Lower lobe of right lung (tissue), 2 donors: ENCODE measurements at regions not wholly inside any gene's neighbourhood (a gene's known extent, or its start where the extent isn't known, plus 50 kb on each side); places are given as distances from the start of the nearest gene placed in this dataset.

Source experiments
- ATAC-seq, 2 donors: fragments of 200-7000 bp; cut with Tn5 transposase; one replicate each; pipeline ENCODE4 v1.9.1; 2020 to 2022; ENCODE audit warnings: mild to moderate bottlenecking in 2 of 2, moderate library complexity in 2 of 2
- DNase-seq: peaks from one replicate; pipeline ENCODE4 v3.0.0-alpha.2; 2020
- H3K27ac ChIP-seq: fragments of 200-600 bp; one replicate; pipeline ENCODE4 v1.8.0; 2022
- H3K27me3 ChIP-seq: fragments of 200-600 bp; one replicate; pipeline ENCODE4 v1.8.0; 2022; ENCODE audit warnings: low read depth
- H3K36me3 ChIP-seq: fragments of 200-600 bp; one replicate; pipeline ENCODE4 v1.8.0; 2022; ENCODE audit warnings: mild to moderate bottlenecking
- H3K4me1 ChIP-seq: fragments of 200-600 bp; one replicate; pipeline ENCODE4 v1.8.0; 2022
- H3K4me3 ChIP-seq: fragments of 200-600 bp; one replicate; pipeline ENCODE4 v1.8.0; 2022; ENCODE audit warnings: mild to moderate bottlenecking
- H3K9me3 ChIP-seq: fragments of 200-600 bp; one replicate; pipeline ENCODE4 v1.8.0; 2022
- intact Hi-C: fragments of 100-400 bp; cut with DNase I; formaldehyde crosslinking; loops from one replicate; pipeline ENCODE4 v1.11.0; 2022
- TF ChIP-seq, protein P1 (sequence below): fragments of 200-600 bp; IDR thresholded peaks from one replicate; pipeline ENCODE4 v1.8.0; 2022; ENCODE audit warnings: antibody characterized with exemption, mild to moderate bottlenecking
- donor health status: DM: no; HTN: yes; CAD: no; lungs with severe emphysema.

DNA sequence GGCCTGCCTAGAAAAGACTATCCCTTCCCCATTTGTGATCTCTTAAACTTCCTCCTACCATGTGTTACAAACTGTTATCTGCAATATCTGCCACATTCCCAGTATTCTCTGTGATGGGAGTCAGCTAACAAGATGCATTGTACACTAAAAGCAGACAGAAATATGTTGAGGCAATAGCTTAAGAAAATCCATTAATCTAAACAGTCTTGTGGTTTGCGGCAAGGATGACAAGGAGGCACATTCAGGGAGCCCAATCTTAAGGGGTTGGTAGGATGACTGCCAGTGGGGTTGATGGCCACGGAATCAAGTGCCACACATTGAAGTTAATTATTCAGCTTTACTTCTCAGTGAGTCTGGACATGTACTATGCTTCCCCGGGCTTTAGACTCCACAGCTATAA lies 775.5 kb upstream of the AMELY start:
- Histone ChIP-seq H3K36me3 (no peaks in the 10 kb centered on the region), H3K27me3 (no peaks in the 10 kb centered on the region), H3K4me3 (no peak overlapping the region), H3K27ac (no peak overlapping the region), H3K4me1 (no peaks in the 10 kb centered on the region), H3K9me3 (no peaks in the 10 kb centered on the region)
- ATAC-seq (no peak), DNase-seq (no peak)
- TF ChIP-seq, protein P1, sequence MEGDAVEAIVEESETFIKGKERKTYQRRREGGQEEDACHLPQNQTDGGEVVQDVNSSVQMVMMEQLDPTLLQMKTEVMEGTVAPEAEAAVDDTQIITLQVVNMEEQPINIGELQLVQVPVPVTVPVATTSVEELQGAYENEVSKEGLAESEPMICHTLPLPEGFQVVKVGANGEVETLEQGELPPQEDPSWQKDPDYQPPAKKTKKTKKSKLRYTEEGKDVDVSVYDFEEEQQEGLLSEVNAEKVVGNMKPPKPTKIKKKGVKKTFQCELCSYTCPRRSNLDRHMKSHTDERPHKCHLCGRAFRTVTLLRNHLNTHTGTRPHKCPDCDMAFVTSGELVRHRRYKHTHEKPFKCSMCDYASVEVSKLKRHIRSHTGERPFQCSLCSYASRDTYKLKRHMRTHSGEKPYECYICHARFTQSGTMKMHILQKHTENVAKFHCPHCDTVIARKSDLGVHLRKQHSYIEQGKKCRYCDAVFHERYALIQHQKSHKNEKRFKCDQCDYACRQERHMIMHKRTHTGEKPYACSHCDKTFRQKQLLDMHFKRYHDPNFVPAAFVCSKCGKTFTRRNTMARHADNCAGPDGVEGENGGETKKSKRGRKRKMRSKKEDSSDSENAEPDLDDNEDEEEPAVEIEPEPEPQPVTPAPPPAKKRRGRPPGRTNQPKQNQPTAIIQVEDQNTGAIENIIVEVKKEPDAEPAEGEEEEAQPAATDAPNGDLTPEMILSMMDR: no peak
- intact Hi-C loops: no loop called here

DNA sequence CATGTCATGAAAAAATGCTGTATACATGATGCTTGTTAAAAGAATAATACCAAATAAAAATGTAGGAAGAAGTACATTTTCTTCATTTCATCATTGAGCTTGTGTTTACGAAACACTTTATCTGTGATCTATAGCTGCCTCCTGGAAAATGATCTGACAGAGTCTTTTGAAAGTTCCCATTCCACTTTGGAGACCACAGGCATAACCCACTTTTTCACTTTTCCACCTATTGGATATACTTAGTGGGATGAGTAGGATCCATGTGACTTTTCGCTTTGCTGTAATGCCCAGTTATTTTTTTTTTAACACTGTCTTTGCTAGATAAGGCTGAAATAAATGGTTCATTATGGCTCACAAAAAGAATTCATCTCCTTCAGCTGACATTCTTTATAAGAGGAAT lies 773.0 kb upstream of the AMELY start:
- no peaks in the 10 kb centered on the region for H3K36me3 ChIP-seq
- TF ChIP-seq, protein P1: no peak
- no peak overlapping the region for H3K4me3 ChIP-seq
- no peak for DNase-seq
- no peaks in the 10 kb centered on the region for H3K4me1 ChIP-seq
- no peaks in the 10 kb centered on the region for H3K9me3 ChIP-seq
- intact Hi-C loops: no loop called here
- no peak for ATAC-seq
- no peak overlapping the region for H3K27ac ChIP-seq
- H3K27me3 ChIP-seq: no peaks in the 10 kb centered on the region

DNA sequence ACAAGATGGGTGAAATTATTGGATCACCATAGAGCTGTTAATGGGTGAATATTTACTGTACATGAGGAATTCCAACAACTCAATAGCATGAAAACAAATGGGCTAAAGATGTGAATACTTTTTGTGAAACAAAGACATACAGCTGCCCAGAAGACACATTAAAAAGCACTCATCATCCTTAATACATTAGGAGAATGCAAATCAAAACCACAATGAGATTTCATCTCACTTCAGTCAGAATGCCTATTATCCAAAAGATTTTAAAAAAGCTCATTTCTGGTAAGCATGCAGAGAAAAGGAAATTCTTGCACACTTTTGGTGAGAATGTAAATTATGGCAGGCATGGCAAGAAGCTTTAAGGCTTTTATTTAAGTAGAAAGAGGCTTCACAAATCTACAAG lies 770.8 kb upstream of the AMELY start:
- Histone ChIP-seq H3K4me1 (no peaks in the 10 kb centered on the region), H3K9me3 (no peaks in the 10 kb centered on the region), H3K27me3 (no peaks in the 10 kb centered on the region), H3K4me3 (no peak overlapping the region), H3K27ac (no peak overlapping the region), H3K36me3 (no peaks in the 10 kb centered on the region)
- TF ChIP-seq, protein P1: no peak
- intact Hi-C loops: no loop called here
- ATAC-seq (no peak), DNase-seq (no peak)

DNA sequence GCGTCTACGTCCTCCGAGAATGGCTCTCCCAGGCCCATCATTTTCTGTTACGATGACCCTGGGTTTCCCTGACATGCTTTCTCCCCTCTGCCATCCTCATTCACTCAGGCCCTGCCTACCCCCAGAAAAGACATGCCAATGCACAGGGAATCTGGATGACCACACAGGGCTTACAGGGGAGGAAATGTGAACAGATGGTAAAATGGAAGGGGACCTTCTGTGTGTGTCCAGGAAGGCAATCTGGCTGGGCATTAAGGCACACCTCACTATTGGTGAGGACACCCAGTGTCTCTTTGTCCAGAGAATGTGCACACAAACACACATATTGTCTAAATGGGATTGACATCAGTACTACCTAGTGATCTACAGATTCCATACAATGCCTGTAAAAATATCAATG lies 769.9 kb upstream of the AMELY start:
- intact Hi-C loops: no loop called here
- ATAC-seq: no peak
- no peaks in the 10 kb centered on the region for H3K36me3 ChIP-seq

DNA sequence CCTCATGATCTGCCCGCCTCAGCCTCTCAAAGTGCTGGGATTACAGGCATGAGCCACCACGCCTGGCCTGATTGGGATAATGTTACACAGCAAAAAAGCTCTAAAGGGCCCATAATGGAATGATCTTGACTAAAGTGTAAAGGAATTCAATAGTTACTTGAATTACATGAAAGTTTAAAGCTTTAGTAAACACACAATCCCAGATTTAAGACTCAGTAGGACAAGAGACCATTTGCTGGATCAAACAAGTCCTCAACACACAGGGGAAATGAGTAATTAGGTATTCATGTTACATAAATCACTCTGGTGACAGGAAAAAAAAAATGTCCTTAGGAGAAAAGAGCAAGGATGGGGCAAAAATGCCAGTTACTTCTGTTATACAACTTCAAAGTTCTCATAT lies 762.9 kb upstream of the AMELY start:
- intact Hi-C loops: no loop called here
- TF ChIP-seq, protein P1: no peak
- DNase-seq: no peak
- no peaks in the 10 kb centered on the region for H3K27me3 ChIP-seq
- no peak overlapping the region for H3K4me3 ChIP-seq
- no peaks in the 10 kb centered on the region for H3K4me1 ChIP-seq
- ATAC-seq: no peak
- no peaks in the 10 kb centered on the region for H3K36me3 ChIP-seq
- H3K27ac ChIP-seq: no peak overlapping the region
- no peaks in the 10 kb centered on the region for H3K9me3 ChIP-seq

More for the DNA sequence above, 769.9 kb upstream of the AMELY start:
- Histone ChIP-seq H3K4me3 (no peak overlapping the region), H3K27ac (no peak overlapping the region), H3K4me1 (no peaks in the 10 kb centered on the region), H3K9me3 (no peaks in the 10 kb centered on the region), H3K27me3 (no peaks in the 10 kb centered on the region)
- no peak for DNase-seq
- TF ChIP-seq, protein P1: no peak

DNA sequence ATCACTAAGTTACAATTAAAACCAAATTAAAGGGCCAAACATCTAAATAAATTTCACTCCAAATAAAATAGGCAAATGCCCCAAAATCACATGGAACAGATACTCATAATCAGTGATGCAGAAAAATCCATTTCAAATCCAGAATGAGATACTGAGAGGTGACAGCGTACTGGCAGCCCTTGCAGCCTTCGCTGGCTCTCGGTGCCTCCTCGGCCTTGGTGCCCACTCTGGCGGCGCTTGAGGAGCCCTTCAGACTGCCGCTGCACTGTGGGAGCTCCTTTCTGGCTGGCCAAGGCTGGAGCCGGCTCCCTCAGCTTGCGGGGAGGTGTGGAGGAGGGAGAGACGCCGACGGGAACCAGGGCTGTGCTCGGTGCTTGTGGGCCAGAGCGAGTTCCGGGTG lies 761.2 kb upstream of the AMELY start:
- H3K9me3 ChIP-seq: no peaks in the 10 kb centered on the region
- intact Hi-C loops: no loop called here
- TF ChIP-seq, protein P1: no peak
- no peak for ATAC-seq
- H3K4me1 ChIP-seq: no peaks in the 10 kb centered on the region
- no peak overlapping the region for H3K27ac ChIP-seq
- no peak for DNase-seq
- H3K27me3 ChIP-seq: no peaks in the 10 kb centered on the region
- H3K4me3 ChIP-seq: no peak overlapping the region
- no peaks in the 10 kb centered on the region for H3K36me3 ChIP-seq
